Endothelial cell of umbilical vein (primary cell): ENCODE measurements at regions not wholly inside any gene's neighbourhood (a gene's known extent, or its start where the extent isn't known, plus 50 kb on each side); places are given as distances from the start of the nearest gene placed in this dataset.

ENCODE experiments used
- BruUV-seq: library from RNA; stranded (reverse); fragments of 400-500 nt; replicated peaks from 2 replicates; lab custom pipeline; 2021; lab: Mats Ljungman, UMichigan
- CTCF ChIA-PET: fragments of 300-600, 350-600 bp; sonication (Branson Sonifier 250); formaldehyde crosslinking; loops from one replicate; lab custom pipeline; 2021; ENCODE audit warnings: antibody characterized with exemption, inconsistent platforms; lab: Charles Lee
- POLR2A ChIA-PET: fragments of 300-600, 350-600 bp; sonication (Branson Sonifier 250); formaldehyde crosslinking; loops from one replicate; lab custom pipeline; 2021; ENCODE audit warnings: antibody characterized with exemption, inconsistent platforms; lab: Charles Lee
- DNase-seq: peaks from one replicate; pipeline ENCODE4 v3.0.0-alpha.2; 2011; ENCODE audit warnings: low read depth, low spot score
- FAIRE-seq: peaks from 2 replicates; lab custom pipeline; 2011; peaks lifted over from hg19 to GRCh38; lab: Jason Lieb, UNC
- H2AFZ ChIP-seq: 2 replicates; pipeline ENCODE4 v1.6.0; 2012; ENCODE audit warnings: low read depth, low read length, control low read depth, inconsistent platforms
- H3K27ac ChIP-seq: 2 replicates; pipeline ENCODE4 v1.5.1; 2011; ENCODE audit warnings: low read depth, mild to moderate bottlenecking, control low read depth, low read length, moderate library complexity; ENCODE audit not compliant: insufficient read depth
- H3K27me3 ChIP-seq, 2 experiments: 2 replicates each; pipeline versions ENCODE4 v1.6.0 to v1.6.1; 2011; ENCODE audit warnings: low read length in 2 of 2, mixed read lengths in 1 of 2; ENCODE audit not compliant: control insufficient read depth in 2 of 2, insufficient read depth in 2 of 2
- H3K36me3 ChIP-seq, 2 experiments: 2 replicates in 1 of 2; 3 replicates in 1 of 2; pipeline ENCODE4 v1.5.1; 2011; ENCODE audit warnings: low read length in 2 of 2, mild to moderate bottlenecking in 1 of 2, moderate library complexity in 1 of 2; ENCODE audit not compliant: control insufficient read depth in 2 of 2, insufficient read depth in 2 of 2; ENCODE audit errors: extremely low read depth in 1 of 2
- H3K4me1 ChIP-seq: 3 replicates; pipeline ENCODE4 v1.5.1; 2011; ENCODE audit warnings: mild to moderate bottlenecking, low read length; ENCODE audit not compliant: control insufficient read depth, insufficient read depth; ENCODE audit errors: extremely low read depth
- H3K4me2 ChIP-seq: 2 replicates; pipeline ENCODE4 v1.6.1; 2011; ENCODE audit warnings: low read length, control low read depth, mixed read lengths; ENCODE audit not compliant: insufficient read depth
- H3K4me3 ChIP-seq, 3 experiments: fragments of 200-600 bp in 1 of 3; sonication (generic), shearing (Covaris generic) in 1 of 3; replicated peaks in 1 of 3; 2 replicates each; pipeline ENCODE4 v1.5.1; 2011 to 2016; ENCODE audit warnings: control low read depth in 3 of 3, low read length in 3 of 3, mild to moderate bottlenecking in 2 of 3, inconsistent platforms in 1 of 3, low read depth in 1 of 3, moderate library complexity in 1 of 3; ENCODE audit not compliant: insufficient read depth in 1 of 3
- H3K79me2 ChIP-seq: 2 replicates; pipeline ENCODE4 v1.6.0; 2012; ENCODE audit warnings: low read length, inconsistent platforms; ENCODE audit not compliant: control insufficient read depth, insufficient read depth
- H3K9ac ChIP-seq: replicated peaks from 2 replicates; pipeline ENCODE3; 2011; ENCODE audit warnings: low read length, control low read depth; ENCODE audit not compliant: insufficient read depth; ENCODE audit errors: extremely low read depth
- H3K9me1 ChIP-seq: replicated peaks from 3 replicates; pipeline ENCODE4 v1.6.0; 2011; ENCODE audit warnings: mild to moderate bottlenecking, low read length; ENCODE audit not compliant: control insufficient read depth, insufficient read depth; ENCODE audit errors: extremely low read depth
- H3K9me3 ChIP-seq: replicated peaks from 2 replicates; pipeline ENCODE4 v1.5.1; 2012; ENCODE audit warnings: low read length, inconsistent platforms; ENCODE audit not compliant: control insufficient read depth, insufficient read depth
- H4K20me1 ChIP-seq: replicated peaks from 2 replicates; pipeline ENCODE3; 2011; ENCODE audit warnings: mild to moderate bottlenecking, low read length; ENCODE audit not compliant: control insufficient read depth, insufficient read depth; ENCODE audit errors: extremely low read depth
- CTCF ChIP-seq, 2 donors: IDR thresholded peaks; 1 replicate in 1 of 2; 2 replicates in 1 of 2; pipeline ENCODE4 v1.5.1; 2011; ENCODE audit warnings: low read length in 2 of 2, mild to moderate bottlenecking in 2 of 2, moderate library complexity in 2 of 2, control low read depth in 1 of 2, inconsistent platforms in 1 of 2, low read depth in 1 of 2; ENCODE audit not compliant: insufficient read depth in 1 of 2; ENCODE audit errors: extremely low read depth in 1 of 2
- EZH2 ChIP-seq: IDR thresholded peaks from 2 replicates; pipeline ENCODE4 v1.6.1; 2012; ENCODE audit warnings: borderline replicate concordance, low read depth, mild to moderate bottlenecking, moderate library complexity, low read length, inconsistent platforms; ENCODE audit not compliant: severe bottlenecking
- FOS ChIP-seq: IDR thresholded peaks from 2 replicates; pipeline ENCODE4 v1.6.1; 2011; ENCODE audit warnings: mild to moderate bottlenecking, low read length, moderate library complexity, borderline replicate concordance; ENCODE audit not compliant: insufficient read depth
- GATA2 ChIP-seq: IDR thresholded peaks from 2 replicates; pipeline ENCODE4 v1.7.0; 2011; ENCODE audit warnings: low read depth, mild to moderate bottlenecking, moderate library complexity, mixed read lengths, low read length; ENCODE audit not compliant: insufficient read length, insufficient read depth
- JUN ChIP-seq: IDR thresholded peaks from 2 replicates; pipeline ENCODE4 v1.6.1; 2011; ENCODE audit warnings: borderline replicate concordance, low read depth; ENCODE audit not compliant: insufficient read length, insufficient read depth
- MAX ChIP-seq: IDR thresholded peaks from 2 replicates; pipeline ENCODE4 v1.6.1; 2011; ENCODE audit not compliant: insufficient read depth, insufficient read length
- MYC ChIP-seq: IDR thresholded peaks from one replicate; pipeline ENCODE4 v1.6.1; 2011; ENCODE audit warnings: mild to moderate bottlenecking, low read depth, low read length
- POLR2A ChIP-seq: IDR thresholded peaks from 2 replicates; pipeline ENCODE4 v1.6.1; 2012; ENCODE audit warnings: low read depth, mild to moderate bottlenecking, control low read depth, low read length
- POLR2AphosphoS5 ChIP-seq: IDR thresholded peaks from 2 replicates; pipeline ENCODE4 v1.6.1; 2012; ENCODE audit warnings: low read depth, mild to moderate bottlenecking, control low read depth, low read length, moderate library complexity; ENCODE audit not compliant: insufficient read depth
- dilution Hi-C: fragments of 300-500 bp; cut with MboI; formaldehyde crosslinking; loops from one replicate; pipeline ENCODE4 v1.15.0; 2019; ENCODE audit warnings: low sequenced_read_pairs; ENCODE audit not compliant: extremely low pct_ligation_motif_present
- intact Hi-C: fragments of 100-400 bp; cut with micrococcal nuclease; formaldehyde crosslinking; loops from one replicate; pipeline ENCODE4 v1.10.0; 2022

- H3K4me1 ChIP-seq: no peaks in the 10 kb centered on the region
- BruUV-seq: no TSS peak
- TF ChIP-seq EZH2: no peak
- H3K27ac ChIP-seq: no peak overlapping the region
- H2AFZ ChIP-seq: no peak overlapping the region
- dilution Hi-C loops (no loop called here), intact Hi-C loops (no loop called here)
- no peaks in the 10 kb centered on the region for H3K36me3 ChIP-seq
- no peak for FAIRE-seq
- no peak overlapping the region for H3K4me2 ChIP-seq
- H3K4me3 ChIP-seq: no peak overlapping the region
- ChIA-PET CTCF (interaction anchor here (1.0 kb wide), 1 partner anchor 376 kb away, joined by 3 read pairs; no protein-coding TSS in a partner anchor), POLR2A (no interaction called here)
- H3K9me3 ChIP-seq: no peaks in the 10 kb centered on the region
- no peaks in the 10 kb centered on the region for H3K79me2 ChIP-seq
- H3K9ac ChIP-seq: no peak overlapping the region
- no peaks in the 10 kb centered on the region for H3K27me3 ChIP-seq
- H3K9me1 ChIP-seq: no peaks in the 10 kb centered on the region
- H4K20me1 ChIP-seq: no peaks in the 10 kb centered on the region
- DNase-seq: no peak
Measured at GRCh38 chr11:23164022-23164421, 303.7 kb upstream of the CCDC179 start.

DNA sequence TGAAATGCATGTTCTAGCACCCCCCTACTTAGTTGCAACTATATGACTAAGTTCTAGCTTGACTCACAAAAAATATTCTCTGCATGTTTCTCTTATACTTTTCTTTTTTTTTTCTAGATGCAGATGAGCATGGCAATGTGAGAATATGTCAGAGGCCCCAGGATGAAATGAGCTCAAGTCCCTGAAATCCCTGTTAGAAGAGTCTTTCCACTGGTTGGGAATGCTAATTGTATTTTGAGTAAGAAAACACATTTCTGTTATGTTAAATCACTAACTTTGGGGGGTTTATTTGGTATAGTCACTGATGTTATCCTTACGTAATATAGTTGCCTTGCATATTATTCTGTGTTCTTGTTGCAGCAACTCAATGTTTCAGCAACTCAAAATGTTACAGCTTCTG lies 306.1 kb upstream of the CCDC179 start:
- no peaks in the 10 kb centered on the region for H4K20me1 ChIP-seq
- H3K36me3 ChIP-seq: no peaks in the 10 kb centered on the region
- no peaks in the 10 kb centered on the region for H3K27me3 ChIP-seq
- no peak overlapping the region for H3K27ac ChIP-seq
- intact Hi-C loops (no loop called here), dilution Hi-C loops (no loop called here)
- no TSS peak for BruUV-seq
- TF ChIP-seq GATA2: no peak
- TF ChIP-seq POLR2A: no peak
- no peak for TF ChIP-seq JUN
- no peak for TF ChIP-seq POLR2AphosphoS5
- no peak for TF ChIP-seq MYC
- no peak for TF ChIP-seq CTCF (IDR thresholded peaks at IDR 0.05; ENCODE audit: extremely low read depth in 1 of 2, insufficient read depth in 1 of 2, low read depth in 1 of 2, low read length in 2 of 2)
- TF ChIP-seq MAX: no peak
- TF ChIP-seq FOS: no peak
- no peak for TF ChIP-seq EZH2
- no peaks in the 10 kb centered on the region for H3K4me1 ChIP-seq
- no peaks in the 10 kb centered on the region for H3K9me3 ChIP-seq
- DNase-seq (no peak), FAIRE-seq (no peak)
- CTCF ChIA-PET: interaction anchor here (1.0 kb wide), 1 partner anchor 15 kb away, joined by 3 read pairs; no protein-coding TSS in a partner anchor
- no peak overlapping the region for H3K4me3 ChIP-seq
- no peaks in the 10 kb centered on the region for H3K9me1 ChIP-seq
- POLR2A ChIA-PET: no interaction called here
- no peaks in the 10 kb centered on the region for H3K79me2 ChIP-seq
- H3K9ac ChIP-seq: no peak overlapping the region
- no peak overlapping the region for H3K4me2 ChIP-seq
- H2AFZ ChIP-seq: no peak overlapping the region
